ENCODE measurements at regions not wholly inside any gene's neighbourhood (a gene's known extent, or its start where the extent isn't known, plus 50 kb on each side); places are given as distances from the start of the nearest gene placed in this dataset.

GRCh38 chr10:36559412-36560400 is 565.7 kb upstream of the ANKRD30A start:
- no peaks in the 10 kb centered on the region for H3K36me3 Mint-ChIP-seq (ENCODE audit: low read depth)
- no peaks in the 10 kb centered on the region for H3K4me1 Mint-ChIP-seq (ENCODE audit: low read depth)
- CTCF ChIA-PET: no interaction called here
- H3K27me3 Mint-ChIP-seq: no peaks in the 10 kb centered on the region
- ATAC-seq (no peak), DNase-seq (no peak)
- TF ChIP-seq, protein P1, sequence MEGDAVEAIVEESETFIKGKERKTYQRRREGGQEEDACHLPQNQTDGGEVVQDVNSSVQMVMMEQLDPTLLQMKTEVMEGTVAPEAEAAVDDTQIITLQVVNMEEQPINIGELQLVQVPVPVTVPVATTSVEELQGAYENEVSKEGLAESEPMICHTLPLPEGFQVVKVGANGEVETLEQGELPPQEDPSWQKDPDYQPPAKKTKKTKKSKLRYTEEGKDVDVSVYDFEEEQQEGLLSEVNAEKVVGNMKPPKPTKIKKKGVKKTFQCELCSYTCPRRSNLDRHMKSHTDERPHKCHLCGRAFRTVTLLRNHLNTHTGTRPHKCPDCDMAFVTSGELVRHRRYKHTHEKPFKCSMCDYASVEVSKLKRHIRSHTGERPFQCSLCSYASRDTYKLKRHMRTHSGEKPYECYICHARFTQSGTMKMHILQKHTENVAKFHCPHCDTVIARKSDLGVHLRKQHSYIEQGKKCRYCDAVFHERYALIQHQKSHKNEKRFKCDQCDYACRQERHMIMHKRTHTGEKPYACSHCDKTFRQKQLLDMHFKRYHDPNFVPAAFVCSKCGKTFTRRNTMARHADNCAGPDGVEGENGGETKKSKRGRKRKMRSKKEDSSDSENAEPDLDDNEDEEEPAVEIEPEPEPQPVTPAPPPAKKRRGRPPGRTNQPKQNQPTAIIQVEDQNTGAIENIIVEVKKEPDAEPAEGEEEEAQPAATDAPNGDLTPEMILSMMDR (IDR thresholded peaks at IDR 0.05): no peak
- intact Hi-C loops (cut with micrococcal nuclease): no loop called here
- H3K9me3 Mint-ChIP-seq: peaks cover 2% of the 10 kb centered on the region
- H3K4me3 Mint-ChIP-seq: no peak overlapping the region
- POLR2A ChIA-PET: no interaction called here
- no peak overlapping the region for H3K27ac Mint-ChIP-seq

DNA sequence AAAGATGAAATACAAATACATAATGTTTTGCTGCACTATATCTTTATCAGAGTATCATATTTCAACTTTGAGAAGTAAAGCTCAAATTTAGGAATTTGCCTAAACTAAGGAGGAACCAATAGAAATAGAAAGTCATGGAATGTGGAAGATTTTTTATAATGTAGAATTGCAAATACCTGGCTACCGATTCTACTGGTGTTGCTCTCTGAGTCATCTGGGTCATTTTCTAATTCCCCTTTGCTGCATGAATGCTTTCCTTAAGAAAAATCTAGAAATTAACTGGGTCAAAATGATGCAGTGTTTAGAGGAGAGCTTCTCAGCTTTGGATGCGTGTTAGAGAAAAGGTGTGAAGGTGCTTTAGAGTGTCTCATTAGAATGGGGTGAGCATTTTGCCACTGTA is 568.9 kb upstream of the ANKRD30A start:
- DNase-seq: no peak
- Mint-ChIP-seq H3K4me3 (no peak overlapping the region), H3K9me3 (peaks cover 2% of the 10 kb centered on the region), H3K36me3 (ENCODE audit: low read depth) (no peaks in the 10 kb centered on the region), H3K27ac (no peak overlapping the region), H3K27me3 (no peaks in the 10 kb centered on the region), H3K4me1 (ENCODE audit: low read depth) (no peaks in the 10 kb centered on the region)
- TF ChIP-seq, protein P1 (IDR thresholded peaks at IDR 0.05): no peak
- intact Hi-C loops (cut with micrococcal nuclease): no loop called here
- POLR2A ChIA-PET: no interaction called here
- no peak for ATAC-seq
- CTCF ChIA-PET: no interaction called here

DNA sequence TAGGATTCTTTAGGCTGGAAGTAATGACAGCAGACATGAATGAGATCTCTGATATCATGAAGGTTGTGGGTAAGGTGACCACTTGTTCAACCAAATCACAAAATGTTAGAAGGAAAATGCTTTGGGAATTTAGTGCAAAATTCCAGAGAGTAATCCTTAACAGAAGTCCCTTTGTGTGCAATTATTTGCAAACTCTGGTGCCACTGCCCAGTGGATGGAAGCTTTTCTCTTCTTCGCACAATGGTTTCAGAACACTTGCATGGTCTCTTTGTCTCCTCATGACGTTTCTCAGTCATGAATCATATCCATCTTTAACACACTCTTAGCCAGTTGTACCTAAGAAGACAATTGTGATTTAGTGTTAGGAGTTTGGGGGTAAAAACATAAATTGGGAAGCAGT is 570.4 kb upstream of the ANKRD30A start:
- DNase-seq (no peak), ATAC-seq (no peak)
- H3K4me1 Mint-ChIP-seq (ENCODE audit: low read depth): no peaks in the 10 kb centered on the region
- intact Hi-C loops (cut with micrococcal nuclease): no loop called here
- H3K4me3 Mint-ChIP-seq: no peak overlapping the region
- ChIA-PET CTCF (no interaction called here), POLR2A (no interaction called here)
- no peaks in the 10 kb centered on the region for H3K27me3 Mint-ChIP-seq
- TF ChIP-seq, protein P1 (IDR thresholded peaks at IDR 0.05): no peak
- no peak overlapping the region for H3K27ac Mint-ChIP-seq
- H3K9me3 Mint-ChIP-seq: peaks cover 2% of the 10 kb centered on the region
- no peaks in the 10 kb centered on the region for H3K36me3 Mint-ChIP-seq (ENCODE audit: low read depth)

GRCh38 chr10:36547965-36548364 is 577.4 kb upstream of the ANKRD30A start:
- no peak overlapping the region for H3K27ac Mint-ChIP-seq
- H3K4me1 Mint-ChIP-seq (ENCODE audit: low read depth): no peaks in the 10 kb centered on the region
- ChIA-PET CTCF (no interaction called here), POLR2A (no interaction called here)
- DNase-seq (no peak), ATAC-seq (no peak)
- H3K4me3 Mint-ChIP-seq: no peak overlapping the region
- intact Hi-C loops (cut with micrococcal nuclease): no loop called here
- TF ChIP-seq, protein P1 (IDR thresholded peaks at IDR 0.05): no peak
- H3K36me3 Mint-ChIP-seq (ENCODE audit: low read depth): no peaks in the 10 kb centered on the region
- peaks cover 9% of the 10 kb centered on the region for H3K9me3 Mint-ChIP-seq
- no peaks in the 10 kb centered on the region for H3K27me3 Mint-ChIP-seq

DNA sequence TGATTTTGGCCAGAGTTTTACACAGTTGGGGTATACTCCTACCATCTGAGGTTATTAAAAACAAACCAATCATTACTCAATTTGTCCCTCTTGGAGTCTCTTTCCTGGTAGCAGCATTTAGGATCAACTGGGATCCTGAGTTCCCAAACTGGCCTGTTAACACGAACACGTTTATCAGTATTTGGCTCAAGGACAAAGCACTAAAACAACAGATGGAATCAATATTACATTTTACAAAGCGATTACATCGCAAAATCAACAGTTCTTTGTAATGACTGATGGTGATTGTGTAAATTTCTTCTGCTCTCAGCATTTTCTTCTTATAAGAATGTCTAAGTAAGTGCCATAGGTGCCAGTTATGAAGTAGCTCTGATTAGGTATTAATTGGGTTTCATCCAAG is 582.9 kb upstream of the ANKRD30A start:
- intact Hi-C loops (cut with micrococcal nuclease): no loop called here
- no peaks in the 10 kb centered on the region for H3K4me1 Mint-ChIP-seq (ENCODE audit: low read depth)
- peaks cover 4% of the 10 kb centered on the region for H3K9me3 Mint-ChIP-seq
- H3K27me3 Mint-ChIP-seq: no peaks in the 10 kb centered on the region
- ATAC-seq (no peak), DNase-seq (no peak)
- POLR2A ChIA-PET: no interaction called here
- H3K27ac Mint-ChIP-seq: no peak overlapping the region
- H3K4me3 Mint-ChIP-seq: no peak overlapping the region
- no peaks in the 10 kb centered on the region for H3K36me3 Mint-ChIP-seq (ENCODE audit: low read depth)
- TF ChIP-seq, protein P1 (IDR thresholded peaks at IDR 0.05): no peak
- CTCF ChIA-PET: no interaction called here
